ENCODE measurements at regions not wholly inside any gene's neighbourhood (a gene's known extent, or its start where the extent isn't known, plus 50 kb on each side); places are given as distances from the start of the nearest gene placed in this dataset.

DNA sequence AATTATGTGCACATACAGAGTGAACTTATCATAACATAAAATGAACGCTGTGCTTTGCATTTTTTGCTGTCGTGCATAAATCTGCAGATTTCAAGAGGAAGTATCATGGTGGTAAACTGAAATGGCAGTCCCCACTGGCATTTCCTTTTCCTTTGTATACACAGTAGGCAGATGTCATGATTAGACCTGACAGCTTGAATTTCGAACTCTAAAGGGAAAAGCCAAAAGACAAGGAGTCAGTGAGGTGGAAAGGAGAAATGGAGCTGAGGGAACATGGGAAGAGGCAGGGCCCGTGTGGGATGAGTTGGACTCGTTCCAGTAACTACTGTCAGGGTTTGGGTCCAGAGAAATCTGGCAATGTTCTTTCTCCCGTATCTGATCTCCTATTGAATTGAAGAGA, 454.1 kb upstream of the SGCG start:
- no peak overlapping the region for H3K27ac ChIP-seq
- H3K4me3 ChIP-seq: no peak overlapping the region
- H3K9me3 ChIP-seq: no peaks in the 10 kb centered on the region
- H3K27me3 ChIP-seq: peaks cover 0 to 3% of the 10 kb centered on the region in 2 donors
- intact Hi-C loops (cut with DNase I; ENCODE audit: low total_unique reads): no loop called here
- TF ChIP-seq, protein P1, sequence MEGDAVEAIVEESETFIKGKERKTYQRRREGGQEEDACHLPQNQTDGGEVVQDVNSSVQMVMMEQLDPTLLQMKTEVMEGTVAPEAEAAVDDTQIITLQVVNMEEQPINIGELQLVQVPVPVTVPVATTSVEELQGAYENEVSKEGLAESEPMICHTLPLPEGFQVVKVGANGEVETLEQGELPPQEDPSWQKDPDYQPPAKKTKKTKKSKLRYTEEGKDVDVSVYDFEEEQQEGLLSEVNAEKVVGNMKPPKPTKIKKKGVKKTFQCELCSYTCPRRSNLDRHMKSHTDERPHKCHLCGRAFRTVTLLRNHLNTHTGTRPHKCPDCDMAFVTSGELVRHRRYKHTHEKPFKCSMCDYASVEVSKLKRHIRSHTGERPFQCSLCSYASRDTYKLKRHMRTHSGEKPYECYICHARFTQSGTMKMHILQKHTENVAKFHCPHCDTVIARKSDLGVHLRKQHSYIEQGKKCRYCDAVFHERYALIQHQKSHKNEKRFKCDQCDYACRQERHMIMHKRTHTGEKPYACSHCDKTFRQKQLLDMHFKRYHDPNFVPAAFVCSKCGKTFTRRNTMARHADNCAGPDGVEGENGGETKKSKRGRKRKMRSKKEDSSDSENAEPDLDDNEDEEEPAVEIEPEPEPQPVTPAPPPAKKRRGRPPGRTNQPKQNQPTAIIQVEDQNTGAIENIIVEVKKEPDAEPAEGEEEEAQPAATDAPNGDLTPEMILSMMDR (IDR thresholded peaks at IDR 0.05): no peak
- TF ChIP-seq POLR2AphosphoS5 (IDR thresholded peaks at IDR 0.05) (no peak), POLR2A (IDR thresholded peaks at IDR 0.05) (no peak)
- no peaks in the 10 kb centered on the region for H3K4me1 ChIP-seq
- H3K36me3 ChIP-seq: no peaks in the 10 kb centered on the region
- DNase-seq (ENCODE audit: low spot score in 2 of 2): no peak

DNA sequence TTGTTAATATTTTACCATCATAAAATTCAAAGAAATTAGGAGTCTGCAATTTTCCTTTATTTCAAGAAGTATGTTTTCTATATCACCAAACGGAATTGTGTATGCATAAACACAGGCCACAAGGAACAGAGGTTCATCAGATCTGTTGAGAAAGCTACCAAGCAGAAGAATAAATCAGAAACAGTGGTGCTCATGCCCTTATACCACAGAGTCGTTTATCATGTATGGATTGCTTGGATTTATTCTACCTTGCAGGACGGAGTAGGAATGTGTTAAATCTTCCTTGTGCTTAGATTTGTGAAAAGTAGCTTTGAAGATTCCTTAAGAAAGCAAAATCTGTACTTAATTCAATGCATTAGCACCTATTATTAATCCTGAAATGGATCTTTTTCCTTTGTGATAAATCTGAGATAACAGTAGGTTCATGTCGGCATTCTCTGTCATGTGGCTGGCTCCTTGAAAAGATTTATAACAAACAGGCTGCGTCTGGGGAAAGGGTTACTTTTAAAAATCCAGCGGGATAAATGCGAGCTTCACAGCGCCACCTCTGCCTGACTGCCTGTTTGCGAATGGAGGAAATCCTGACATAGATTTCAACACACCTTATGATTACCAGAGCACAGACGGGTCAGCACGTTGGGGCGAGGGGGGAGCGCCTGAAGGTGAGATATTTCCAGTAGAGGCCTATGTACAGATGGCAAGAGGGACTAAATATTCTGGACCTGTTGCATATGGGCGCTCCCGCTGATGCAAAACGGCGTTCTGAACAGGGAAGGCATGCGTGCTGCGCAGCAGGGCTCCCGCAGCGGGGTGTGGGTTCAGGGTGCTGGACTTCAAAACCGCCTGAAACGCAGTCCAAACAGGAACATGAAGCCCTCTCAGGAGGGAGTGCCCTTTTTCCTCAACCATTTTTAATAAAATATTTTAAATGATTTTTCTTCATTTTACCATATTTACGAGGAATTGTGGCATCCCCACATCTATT, 445.5 kb upstream of the SGCG start:
- Histone ChIP-seq H3K36me3 (no peaks in the 10 kb centered on the region), H3K27me3 (no peaks in the 10 kb centered on the region), H3K4me3 (no peak overlapping the region), H3K4me1 (no peaks in the 10 kb centered on the region), H3K9me3 (no peaks in the 10 kb centered on the region), H3K27ac (no peak overlapping the region)
- intact Hi-C loops (cut with DNase I; ENCODE audit: low total_unique reads): no loop called here
- no peak for DNase-seq (ENCODE audit: low spot score in 2 of 2)
- TF ChIP-seq, protein P1 (IDR thresholded peaks at IDR 0.05): no peak
- no peak for TF ChIP-seq POLR2AphosphoS5 (IDR thresholded peaks at IDR 0.05)
- TF ChIP-seq POLR2A (IDR thresholded peaks at IDR 0.05): no peak

DNA sequence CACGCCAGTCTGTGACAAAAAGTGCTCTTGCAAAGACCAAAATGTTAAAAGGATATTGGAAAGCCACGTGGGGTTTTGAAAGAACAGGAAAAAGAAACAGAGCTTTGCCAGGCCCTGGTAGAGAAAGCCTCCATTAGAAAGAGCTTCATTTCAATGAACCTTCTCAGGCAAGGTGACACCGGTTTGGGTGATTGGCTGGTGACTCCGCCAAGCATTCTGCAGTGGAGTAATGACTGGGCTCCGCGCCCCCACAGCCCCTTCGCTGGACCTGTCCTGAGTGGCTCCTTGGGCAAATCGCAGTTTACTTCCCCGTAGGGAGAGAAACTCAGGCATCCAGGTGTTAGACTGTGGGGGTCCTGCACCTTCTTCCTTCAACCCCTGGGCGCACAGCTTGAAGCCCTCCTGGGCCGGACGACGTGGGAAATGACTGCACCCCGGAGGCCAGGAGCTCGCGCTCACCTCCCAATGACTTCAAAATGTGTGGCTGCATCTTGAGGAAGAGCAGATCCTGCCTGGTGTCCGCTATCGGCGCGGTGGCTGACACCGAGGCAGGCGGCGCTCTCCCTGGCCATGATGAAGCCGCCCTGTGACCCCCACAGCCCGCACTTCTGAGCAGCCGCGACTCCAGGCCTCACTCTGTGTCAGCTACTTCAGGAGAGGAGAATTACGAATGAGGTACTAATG, 444.6 kb upstream of the SGCG start:
- TF ChIP-seq POLR2A (IDR thresholded peaks at IDR 0.05) (no peak), POLR2AphosphoS5 (IDR thresholded peaks at IDR 0.05) (no peak)
- TF ChIP-seq, protein P1 (IDR thresholded peaks at IDR 0.05): no peak
- no peak for DNase-seq (ENCODE audit: low spot score in 2 of 2)
- H3K27ac ChIP-seq: no peak overlapping the region

DNA sequence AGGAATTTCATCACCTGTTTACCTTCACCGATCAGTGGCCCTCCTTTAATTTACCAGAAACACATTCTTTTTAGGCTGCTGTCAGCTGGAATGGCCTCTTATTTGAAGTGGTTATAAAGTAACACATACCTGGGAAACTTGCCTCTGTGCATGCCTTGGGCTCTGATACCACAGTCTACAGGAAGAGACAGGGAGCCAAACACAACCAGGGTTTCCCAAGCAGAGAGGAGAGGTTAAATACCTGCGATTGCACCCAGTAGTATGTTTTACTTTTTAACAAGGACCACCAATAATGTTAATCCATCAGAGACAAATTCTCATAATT, 444.0 kb upstream of the SGCG start:
- no peak for DNase-seq (ENCODE audit: low spot score in 2 of 2)
- no peaks in the 10 kb centered on the region for H3K4me1 ChIP-seq
- TF ChIP-seq, protein P1 (IDR thresholded peaks at IDR 0.05): no peak
- no peak for TF ChIP-seq POLR2A (IDR thresholded peaks at IDR 0.05)
- no peak for TF ChIP-seq POLR2AphosphoS5 (IDR thresholded peaks at IDR 0.05)
- no peak overlapping the region for H3K27ac ChIP-seq
- intact Hi-C loops (cut with DNase I; ENCODE audit: low total_unique reads): no loop called here
- no peaks in the 10 kb centered on the region for H3K36me3 ChIP-seq
- no peaks in the 10 kb centered on the region for H3K9me3 ChIP-seq
- no peak overlapping the region for H3K4me3 ChIP-seq
- H3K27me3 ChIP-seq: no peaks in the 10 kb centered on the region

More for the DNA sequence above, 444.6 kb upstream of the SGCG start:
- H3K4me3 ChIP-seq: no peak overlapping the region
- intact Hi-C loops (cut with DNase I; ENCODE audit: low total_unique reads): no loop called here
- H3K4me1 ChIP-seq: no peaks in the 10 kb centered on the region
- H3K27me3 ChIP-seq: no peaks in the 10 kb centered on the region
- no peaks in the 10 kb centered on the region for H3K9me3 ChIP-seq
- H3K36me3 ChIP-seq: no peaks in the 10 kb centered on the region

DNA sequence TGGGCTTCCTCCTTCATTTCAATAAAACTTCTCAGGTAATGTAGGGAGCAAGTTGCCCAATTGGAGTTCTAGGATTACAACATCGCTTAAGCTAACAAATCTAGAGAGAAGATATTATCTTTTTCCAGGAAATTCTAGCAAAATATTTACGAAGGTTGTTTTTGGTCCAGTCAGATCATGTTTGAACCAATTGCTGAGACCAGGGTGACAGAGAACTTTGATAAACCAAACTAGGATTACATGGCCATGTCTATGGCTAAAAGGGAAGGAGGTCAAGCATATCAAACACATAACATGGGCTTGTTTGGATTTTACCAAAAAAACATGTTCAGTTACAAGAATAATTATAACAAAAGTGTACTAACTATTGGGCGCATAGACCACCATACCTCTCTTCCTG, 442.4 kb upstream of the SGCG start:
- TF ChIP-seq, protein P1 (IDR thresholded peaks at IDR 0.05): no peak
- TF ChIP-seq POLR2A (IDR thresholded peaks at IDR 0.05) (no peak), POLR2AphosphoS5 (IDR thresholded peaks at IDR 0.05) (no peak)
- Histone ChIP-seq H3K4me3 (no peak overlapping the region), H3K9me3 (no peaks in the 10 kb centered on the region), H3K36me3 (no peaks in the 10 kb centered on the region), H3K27me3 (no peaks in the 10 kb centered on the region), H3K4me1 (no peaks in the 10 kb centered on the region), H3K27ac (no peak overlapping the region)
- intact Hi-C loops (cut with DNase I; ENCODE audit: low total_unique reads): no loop called here
- no peak for DNase-seq (ENCODE audit: low spot score in 2 of 2)
